ENCODE measurements at regions not wholly inside any gene's neighbourhood (a gene's known extent, or its start where the extent isn't known, plus 50 kb on each side); places are given as distances from the start of the nearest gene placed in this dataset.

DNA sequence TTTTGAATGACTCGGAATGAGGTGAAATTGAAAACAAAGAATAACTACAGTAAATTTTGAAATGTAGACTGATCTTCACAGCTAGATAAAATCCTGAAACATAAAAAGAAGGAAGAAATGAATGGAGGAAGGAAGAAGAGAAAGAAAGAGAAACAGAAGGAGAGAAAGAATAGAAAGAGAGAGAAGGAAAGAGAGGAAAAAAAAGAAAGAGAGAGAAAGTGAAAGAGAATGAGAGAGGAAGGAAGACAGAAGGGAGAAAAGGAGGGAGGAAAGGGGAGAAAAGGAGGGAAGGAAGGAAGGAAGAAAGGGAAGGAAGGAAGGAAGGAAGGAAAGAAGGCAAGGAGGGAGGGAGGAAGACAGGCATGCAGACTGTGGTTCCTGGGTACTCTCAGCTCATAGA lies 982.6 kb downstream of the BCL11A start:
- no peaks in the 10 kb centered on the region for H3K27me3 ChIP-seq (ENCODE audit: insufficient read depth, insufficient read length)
- DNase-seq (ENCODE audit: low read depth, low spot score): no peak
- H3K36me3 ChIP-seq (ENCODE audit: insufficient read depth, insufficient read length, low read length): no peaks in the 10 kb centered on the region
- no peak overlapping the region for H3K4me3 ChIP-seq (ENCODE audit: insufficient read length, low read depth)
- no peak overlapping the region for H3K9ac ChIP-seq (ENCODE audit: insufficient read length, low read depth)
- no peak for TF ChIP-seq YY1 (IDR thresholded peaks at IDR 0.05; ENCODE audit: insufficient read depth, insufficient read length)
- TF ChIP-seq ZNF274 (IDR thresholded peaks at IDR 0.05; ENCODE audit: low read depth, low read length): no peak
- no peak for TF ChIP-seq SUZ12 (IDR thresholded peaks at IDR 0.05; ENCODE audit: extremely low read depth, insufficient read depth, insufficient read length)
- H3K4me1 ChIP-seq (ENCODE audit: insufficient read depth, insufficient read length): no peaks in the 10 kb centered on the region
- H3K9me3 ChIP-seq (ENCODE audit: insufficient read depth, low read length): no peaks in the 10 kb centered on the region

DNA sequence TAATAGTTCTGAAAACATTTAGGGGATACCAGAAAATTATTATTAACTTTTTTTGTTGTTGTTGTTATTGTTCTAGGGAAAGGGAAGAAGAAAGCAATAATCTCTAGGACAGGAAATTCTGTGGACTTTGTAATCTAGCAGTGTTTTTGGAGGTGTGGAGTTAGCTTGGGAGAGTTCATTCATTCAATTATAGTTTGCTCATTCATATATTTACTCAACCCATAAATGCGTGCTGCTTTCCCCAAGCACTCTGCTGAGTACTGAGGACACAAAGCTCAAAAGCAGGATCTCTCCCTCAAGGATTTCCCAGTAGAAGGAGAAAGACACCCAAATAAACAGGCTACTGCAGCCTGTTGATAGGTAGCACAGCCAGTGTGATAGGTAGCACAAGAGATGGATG lies 984.3 kb downstream of the BCL11A start:
- Histone ChIP-seq H3K9ac (ENCODE audit: insufficient read length, low read depth) (no peak overlapping the region), H3K4me3 (ENCODE audit: insufficient read length, low read depth) (no peak overlapping the region), H3K4me1 (ENCODE audit: insufficient read depth, insufficient read length) (no peaks in the 10 kb centered on the region), H3K27me3 (ENCODE audit: insufficient read depth, insufficient read length) (no peaks in the 10 kb centered on the region), H3K36me3 (ENCODE audit: insufficient read depth, insufficient read length, low read length) (no peaks in the 10 kb centered on the region), H3K9me3 (ENCODE audit: insufficient read depth, low read length) (no peaks in the 10 kb centered on the region)
- TF ChIP-seq SUZ12 (IDR thresholded peaks at IDR 0.05; ENCODE audit: extremely low read depth, insufficient read depth, insufficient read length) (no peak), ZNF274 (IDR thresholded peaks at IDR 0.05; ENCODE audit: low read depth, low read length) (no peak), YY1 (IDR thresholded peaks at IDR 0.05; ENCODE audit: insufficient read depth, insufficient read length) (no peak)
- no peak for DNase-seq (ENCODE audit: low read depth, low spot score)

DNA sequence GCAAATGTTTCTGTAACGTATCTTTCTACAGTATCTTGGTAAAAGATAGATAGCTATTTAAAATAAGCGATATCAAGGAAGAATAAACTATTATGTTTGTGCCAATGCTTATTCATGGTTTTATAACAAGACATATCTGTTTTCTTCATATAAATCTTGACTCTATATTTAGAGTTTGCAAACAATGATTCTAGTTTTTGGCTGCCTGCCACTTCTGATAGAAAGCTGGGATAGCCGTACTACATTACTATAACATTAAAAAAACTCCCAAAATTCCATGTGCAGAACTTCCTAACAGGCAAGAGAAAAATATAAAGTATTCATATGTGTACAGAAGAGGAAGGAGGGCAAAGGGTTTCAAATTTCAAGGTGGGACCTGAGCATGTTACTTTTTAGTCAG lies 985.0 kb downstream of the BCL11A start:
- Histone ChIP-seq H3K27me3 (ENCODE audit: insufficient read depth, insufficient read length) (no peaks in the 10 kb centered on the region), H3K36me3 (ENCODE audit: insufficient read depth, insufficient read length, low read length) (no peaks in the 10 kb centered on the region), H3K9ac (ENCODE audit: insufficient read length, low read depth) (no peak overlapping the region), H3K4me1 (ENCODE audit: insufficient read depth, insufficient read length) (no peaks in the 10 kb centered on the region), H3K9me3 (ENCODE audit: insufficient read depth, low read length) (no peaks in the 10 kb centered on the region), H3K4me3 (ENCODE audit: insufficient read length, low read depth) (no peak overlapping the region)
- no peak for DNase-seq (ENCODE audit: low read depth, low spot score)
- TF ChIP-seq ZNF274 (IDR thresholded peaks at IDR 0.05; ENCODE audit: low read depth, low read length) (no peak), YY1 (IDR thresholded peaks at IDR 0.05; ENCODE audit: insufficient read depth, insufficient read length) (no peak), SUZ12 (IDR thresholded peaks at IDR 0.05; ENCODE audit: extremely low read depth, insufficient read depth, insufficient read length) (no peak)

DNA sequence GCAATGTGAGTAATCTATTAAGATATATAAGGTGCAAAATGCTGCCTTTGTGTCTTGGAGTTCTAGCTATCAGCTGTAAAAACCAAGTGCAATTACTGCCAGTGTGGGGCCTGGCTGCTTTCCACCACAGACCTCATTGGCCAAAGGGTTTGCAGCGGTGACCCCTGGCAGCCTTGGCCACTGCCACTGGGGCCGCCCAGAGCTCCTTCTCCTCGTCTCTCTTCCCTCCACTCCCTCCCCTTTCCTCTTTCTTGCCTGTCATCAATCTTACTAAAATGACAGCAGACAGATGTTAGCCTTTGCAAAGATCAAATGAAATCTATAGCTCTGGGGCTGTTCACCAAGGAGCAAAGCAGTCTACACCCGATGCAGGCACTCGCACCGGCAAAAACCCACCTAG lies 986.3 kb downstream of the BCL11A start:
- DNase-seq (ENCODE audit: low read depth, low spot score): no peak
- H3K4me1 ChIP-seq (ENCODE audit: insufficient read depth, insufficient read length): no peaks in the 10 kb centered on the region
- no peaks in the 10 kb centered on the region for H3K27me3 ChIP-seq (ENCODE audit: insufficient read depth, insufficient read length)
- no peaks in the 10 kb centered on the region for H3K9me3 ChIP-seq (ENCODE audit: insufficient read depth, low read length)
- H3K9ac ChIP-seq (ENCODE audit: insufficient read length, low read depth): no peak overlapping the region
- no peaks in the 10 kb centered on the region for H3K36me3 ChIP-seq (ENCODE audit: insufficient read depth, insufficient read length, low read length)
- TF ChIP-seq YY1 (IDR thresholded peaks at IDR 0.05; ENCODE audit: insufficient read depth, insufficient read length) (no peak), SUZ12 (IDR thresholded peaks at IDR 0.05; ENCODE audit: extremely low read depth, insufficient read depth, insufficient read length) (no peak), ZNF274 (IDR thresholded peaks at IDR 0.05; ENCODE audit: low read depth, low read length) (no peak)
- H3K4me3 ChIP-seq (ENCODE audit: insufficient read length, low read depth): no peak overlapping the region

DNA sequence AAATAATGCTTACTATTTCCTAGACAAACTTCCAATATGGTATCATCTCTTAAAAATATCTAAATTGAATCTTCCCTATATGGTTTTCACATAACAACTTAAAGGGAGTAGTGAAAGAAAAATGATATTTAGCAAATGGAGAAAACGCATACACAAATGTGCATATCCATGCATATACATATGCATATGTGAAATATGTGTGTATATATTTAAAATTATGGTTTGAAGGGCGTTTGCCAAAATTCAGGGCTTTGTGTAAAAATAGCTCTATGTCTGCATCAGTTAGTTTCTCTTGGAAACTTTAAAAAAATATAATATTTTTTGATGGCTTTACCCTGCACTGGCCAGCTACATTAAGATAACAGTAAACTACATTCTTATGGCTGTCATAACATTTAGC lies 986.7 kb downstream of the BCL11A start:
- DNase-seq (ENCODE audit: low read depth, low spot score): no peak
- Histone ChIP-seq H3K4me1 (ENCODE audit: insufficient read depth, insufficient read length) (no peaks in the 10 kb centered on the region), H3K4me3 (ENCODE audit: insufficient read length, low read depth) (no peak overlapping the region), H3K36me3 (ENCODE audit: insufficient read depth, insufficient read length, low read length) (no peaks in the 10 kb centered on the region), H3K27me3 (ENCODE audit: insufficient read depth, insufficient read length) (no peaks in the 10 kb centered on the region), H3K9ac (ENCODE audit: insufficient read length, low read depth) (no peak overlapping the region), H3K9me3 (ENCODE audit: insufficient read depth, low read length) (no peaks in the 10 kb centered on the region)
- no peak for TF ChIP-seq ZNF274 (IDR thresholded peaks at IDR 0.05; ENCODE audit: low read depth, low read length)
- no peak for TF ChIP-seq SUZ12 (IDR thresholded peaks at IDR 0.05; ENCODE audit: extremely low read depth, insufficient read depth, insufficient read length)

DNA sequence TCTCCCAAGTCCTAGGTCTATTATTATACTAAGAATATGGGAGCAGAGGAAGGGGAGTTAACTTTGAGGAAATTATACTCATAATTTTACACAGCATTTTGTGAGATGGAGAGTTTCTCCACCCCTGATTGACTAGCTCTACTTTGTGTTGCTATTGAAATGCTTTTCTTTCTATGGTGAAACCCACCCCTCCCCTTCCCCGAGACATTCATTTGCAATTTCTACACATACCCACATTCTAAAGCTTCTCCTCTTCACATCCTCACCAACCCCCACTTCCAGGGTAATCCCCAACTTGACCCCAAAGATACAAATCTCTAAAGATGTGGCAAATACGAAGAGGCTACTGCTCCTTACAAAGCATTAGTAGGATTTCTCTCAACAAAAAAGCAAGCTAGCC lies 992.2 kb downstream of the BCL11A start:
- Histone ChIP-seq H3K36me3 (ENCODE audit: insufficient read depth, insufficient read length, low read length) (no peaks in the 10 kb centered on the region), H3K9ac (ENCODE audit: insufficient read length, low read depth) (no peak overlapping the region), H3K27me3 (ENCODE audit: insufficient read depth, insufficient read length) (no peaks in the 10 kb centered on the region), H3K9me3 (ENCODE audit: insufficient read depth, low read length) (no peaks in the 10 kb centered on the region), H3K4me3 (ENCODE audit: insufficient read length, low read depth) (no peak overlapping the region), H3K4me1 (ENCODE audit: insufficient read depth, insufficient read length) (no peaks in the 10 kb centered on the region)
- TF ChIP-seq SUZ12 (IDR thresholded peaks at IDR 0.05; ENCODE audit: extremely low read depth, insufficient read depth, insufficient read length): no peak
- TF ChIP-seq ZNF274 (IDR thresholded peaks at IDR 0.05; ENCODE audit: low read depth, low read length): no peak
- no peak for TF ChIP-seq YY1 (IDR thresholded peaks at IDR 0.05; ENCODE audit: insufficient read depth, insufficient read length)
- DNase-seq (ENCODE audit: low read depth, low spot score): peak; percentile 9

DNA sequence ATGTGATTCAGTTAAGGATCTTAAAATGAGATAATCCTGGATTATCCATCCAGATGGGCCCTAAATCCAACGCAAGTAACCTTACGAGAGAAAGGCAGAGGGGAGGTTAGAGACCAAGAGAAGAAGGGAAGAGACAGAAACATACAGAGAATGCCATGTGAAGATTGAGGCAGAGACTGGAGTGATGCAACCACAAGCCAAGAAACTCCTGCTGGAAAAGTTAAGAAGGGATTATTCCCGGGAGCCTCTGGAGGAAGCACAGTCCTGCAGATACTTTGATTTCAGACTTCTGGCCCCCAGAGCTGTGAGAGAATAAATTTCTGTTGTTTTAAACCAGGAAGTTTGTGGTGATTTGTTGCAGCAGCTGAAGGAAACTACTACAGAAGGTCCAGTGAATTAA lies 992.7 kb downstream of the BCL11A start:
- H3K9me3 ChIP-seq (ENCODE audit: insufficient read depth, low read length): no peaks in the 10 kb centered on the region
- no peaks in the 10 kb centered on the region for H3K36me3 ChIP-seq (ENCODE audit: insufficient read depth, insufficient read length, low read length)
- peak; percentile 9 for DNase-seq (ENCODE audit: low read depth, low spot score)
- no peaks in the 10 kb centered on the region for H3K4me1 ChIP-seq (ENCODE audit: insufficient read depth, insufficient read length)
- no peak overlapping the region for H3K4me3 ChIP-seq (ENCODE audit: insufficient read length, low read depth)
- no peaks in the 10 kb centered on the region for H3K27me3 ChIP-seq (ENCODE audit: insufficient read depth, insufficient read length)
- no peak for TF ChIP-seq SUZ12 (IDR thresholded peaks at IDR 0.05; ENCODE audit: extremely low read depth, insufficient read depth, insufficient read length)
- no peak for TF ChIP-seq YY1 (IDR thresholded peaks at IDR 0.05; ENCODE audit: insufficient read depth, insufficient read length)
- TF ChIP-seq ZNF274 (IDR thresholded peaks at IDR 0.05; ENCODE audit: low read depth, low read length): no peak
- H3K9ac ChIP-seq (ENCODE audit: insufficient read length, low read depth): no peak overlapping the region

DNA sequence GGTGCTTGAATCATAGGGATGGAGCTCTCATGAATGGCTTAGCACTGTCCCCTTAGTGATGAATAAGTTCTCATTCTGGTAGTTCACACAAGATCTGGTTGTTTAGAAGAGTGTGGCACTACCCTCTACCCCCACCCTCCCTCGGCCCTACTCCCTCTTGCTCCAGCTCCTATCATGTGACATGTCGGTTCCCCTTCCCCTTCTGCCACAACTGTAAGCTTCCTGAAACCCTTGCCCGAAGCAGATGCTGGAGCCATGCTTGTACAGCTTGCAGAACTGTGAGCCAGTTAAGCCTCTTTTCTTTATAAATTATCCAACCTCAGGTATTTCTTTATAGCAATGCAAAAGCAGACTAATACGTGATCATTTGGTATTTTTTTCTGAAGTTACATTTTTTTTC lies 1012.6 kb downstream of the BCL11A start:
- Histone ChIP-seq H3K36me3 (ENCODE audit: insufficient read depth, insufficient read length, low read length) (no peaks in the 10 kb centered on the region), H3K4me1 (ENCODE audit: insufficient read depth, insufficient read length) (no peaks in the 10 kb centered on the region), H3K27me3 (ENCODE audit: insufficient read depth, insufficient read length) (no peaks in the 10 kb centered on the region), H3K9me3 (ENCODE audit: insufficient read depth, low read length) (no peaks in the 10 kb centered on the region), H3K4me3 (ENCODE audit: insufficient read length, low read depth) (no peak overlapping the region), H3K9ac (ENCODE audit: insufficient read length, low read depth) (no peak overlapping the region)
- TF ChIP-seq SUZ12 (IDR thresholded peaks at IDR 0.05; ENCODE audit: extremely low read depth, insufficient read depth, insufficient read length) (no peak), YY1 (IDR thresholded peaks at IDR 0.05; ENCODE audit: insufficient read depth, insufficient read length) (no peak), ZNF274 (IDR thresholded peaks at IDR 0.05; ENCODE audit: low read depth, low read length) (no peak)
- DNase-seq (ENCODE audit: low read depth, low spot score): no peak
